NCI-H1436 treated with DMSO at 0.1 percent for 48 hours (cell line): ENCODE measurements at regions not wholly inside any gene's neighbourhood (a gene's known extent, or its start where the extent isn't known, plus 50 kb on each side); places are given as distances from the start of the nearest gene placed in this dataset.
A peak's percentile ranks its signal among the peaks of the same experiment; 100 is the strongest.

Experiments used
- DNase-seq: peaks from one replicate; lab custom pipeline; 2025; lab: John Stamatoyannopoulos, UW

GRCh38 chr6:144957236-144957937 lies 672.3 kb downstream of the UTRN start:
- DNase-seq, result no peak

GRCh38 chr6:144969154-144969553 lies 684.0 kb downstream of the UTRN start:
- no peak for DNase-seq

GRCh38 chr6:144969602-144970272 lies 684.6 kb downstream of the UTRN start:
- no peak for DNase-seq

GRCh38 chr6:144977250-144977864 lies 692.2 kb downstream of the UTRN start:
- peak; percentile 74 for DNase-seq

- DNase-seq, result no peak
These were observed 693.1 kb downstream of the UTRN start for GRCh38 chr6:144978208-144978607.

- DNase-seq, result no peak
These were observed 701.1 kb downstream of the UTRN start for GRCh38 chr6:144986271-144986670.

GRCh38 chr6:144989319-144990107 lies 704.4 kb downstream of the UTRN start:
- DNase-seq, result no peak

GRCh38 chr6:144990784-144991183 lies 705.6 kb downstream of the UTRN start:
- DNase-seq, result no peak

- no peak for DNase-seq
These were observed 708.7 kb downstream of the UTRN start for GRCh38 chr6:144993870-144994269.

- DNase-seq, result no peak
These were observed 712.9 kb downstream of the UTRN start for GRCh38 chr6:144997996-144998395.

- no peak for DNase-seq
These were observed 714.0 kb downstream of the UTRN start for GRCh38 chr6:144999127-144999526.

- peak; percentile 22 for DNase-seq
These were observed 718.0 kb downstream of the UTRN start for GRCh38 chr6:145003145-145003544.

- no peak for DNase-seq
These were observed 721.8 kb downstream of the UTRN start for GRCh38 chr6:145006914-145007313.

- DNase-seq, result no peak
These were observed 723.6 kb downstream of the UTRN start for GRCh38 chr6:145008715-145009114.

- no peak for DNase-seq
These were observed 724.6 kb downstream of the UTRN start for GRCh38 chr6:145009711-145010110.

- DNase-seq, result no peak
These were observed 723.2 kb downstream of the EPM2A start for GRCh38 chr6:145012039-145012662.

- no peak for DNase-seq
These were observed 719.4 kb downstream of the EPM2A start for GRCh38 chr6:145015739-145016558.

- no peak for DNase-seq
These were observed 718.3 kb downstream of the EPM2A start for GRCh38 chr6:145017051-145017450.

- no peak for DNase-seq
These were observed 717.8 kb downstream of the EPM2A start for GRCh38 chr6:145017516-145017915.

- DNase-seq, result no peak
These were observed 717.3 kb downstream of the EPM2A start for GRCh38 chr6:145018027-145018426.

- no peak for DNase-seq
These were observed 715.2 kb downstream of the EPM2A start for GRCh38 chr6:145020114-145020513.
